Loucy (cell line): ENCODE measurements at regions not wholly inside any gene's neighbourhood (a gene's known extent, or its start where the extent isn't known, plus 50 kb on each side); places are given as distances from the start of the nearest gene placed in this dataset.

Experiments used
- CTCF ChIP-seq: fragments of 200-600 bp; sonication (generic); conservative IDR thresholded peaks from 2 replicates; pipeline ENCODE4 v1.5.1; 2014; ENCODE audit warnings: mild to moderate bottlenecking, antibody characterized with exemption, low read length
- EZH2phosphoT487 ChIP-seq: fragments of 200-600 bp; IDR thresholded peaks from 2 replicates; pipeline ENCODE4 v1.6.1; 2018; ENCODE audit warnings: antibody characterized with exemption, mild to moderate bottlenecking, moderate library complexity, borderline replicate concordance

GRCh38 chr2:237205561-237205971 lies 119.9 kb downstream of the COPS8 start:
- TF ChIP-seq CTCF (no peak), EZH2phosphoT487 (no peak)
